K562 (cell line): ENCODE measurements at regions not wholly inside any gene's neighbourhood (a gene's known extent, or its start where the extent isn't known, plus 50 kb on each side); places are given as distances from the start of the nearest gene placed in this dataset.

Experiments
- BRCA1 ChIP-seq, 2 experiments: fragments of 450-650 bp in 1 of 2; sonication (generic) in 1 of 2; formaldehyde crosslinking in 1 of 2; IDR thresholded peaks; 2 replicates each; pipeline versions ENCODE4 v1.5.0 to v1.6.1; 2017 to 2020; ENCODE audit warnings: mild to moderate bottlenecking in 1 of 2, missing genetic modification reagents in 1 of 2
- CREM ChIP-seq: IDR thresholded peaks from 2 replicates; pipeline ENCODE4 v1.6.1; 2014; ENCODE audit warnings: antibody characterized with exemption, low read depth
- CUX1 ChIP-seq: fragments of 200-800 bp; sonication (Bioruptor generic); IDR thresholded peaks from 2 replicates; pipeline ENCODE4 v1.6.1; 2016; ENCODE audit warnings: missing genetic modification characterization, missing compliant biosample characterization
- EGR1 ChIP-seq: fragments of 450-650 bp; conservative IDR thresholded peaks from 2 replicates; pipeline ENCODE4 v1.6.1; 2017; ENCODE audit warnings: mild to moderate bottlenecking
- EP300 ChIP-seq: IDR thresholded peaks from 2 replicates; pipeline ENCODE4 v1.6.1; 2012; ENCODE audit warnings: low read length, improper control_type of control experiment
- MAFK ChIP-seq: IDR thresholded peaks from 2 replicates; pipeline ENCODE4 v1.6.1; 2011; ENCODE audit warnings: low read length, improper control_type of control experiment
- NFE2 ChIP-seq: IDR thresholded peaks from 2 replicates; pipeline ENCODE4 v1.6.1; 2014; ENCODE audit warnings: antibody characterized with exemption, low read depth
- POLR2H ChIP-seq: IDR thresholded peaks from 2 replicates; pipeline ENCODE4 v1.6.1; 2016; ENCODE audit warnings: missing genetic modification characterization, low read depth, mild to moderate bottlenecking, control low read depth, missing compliant biosample characterization, moderate library complexity
- ZBTB7A ChIP-seq: IDR thresholded peaks from 2 replicates; pipeline ENCODE4 v1.6.1; 2011; ENCODE audit warnings: low read depth, mild to moderate bottlenecking, low read length, moderate library complexity, borderline replicate concordance; ENCODE audit not compliant: control insufficient read depth

GRCh38 chr6:105592329-105592728, 189.4 kb upstream of the PREP start:
- TF ChIP-seq NFE2 (no peak), CUX1 (CRISPR knock-in tag) (no peak), EP300 (no peak), POLR2H (tag) (no peak), ZBTB7A (no peak), EGR1 (no peak), CREM (no peak), MAFK (no peak), BRCA1 (IDR thresholded peaks at IDR 0.05) (no peak), BRCA1 (CRISPR knock-in tag; IDR thresholded peaks at IDR 0.05) (no peak)
